GM21515 (cell line): ENCODE measurements at regions not wholly inside any gene's neighbourhood (a gene's known extent, or its start where the extent isn't known, plus 50 kb on each side); places are given as distances from the start of the nearest gene placed in this dataset.

Experiments
- ATAC-seq: cut with Tn5 transposase; IDR thresholded peaks from one replicate; pipeline ENCODE4 v1.9.1; 2021; ENCODE audit not compliant: unreplicated experiment

- ATAC-seq, result no peak
These were observed 128.1 kb downstream of the FANCF start for GRCh38 chr11:22497474-22497873.

GRCh38 chr11:22491555-22492225 is 133.9 kb downstream of the FANCF start:
- ATAC-seq, result no peak

- no peak for ATAC-seq
These were observed 142.0 kb downstream of the SLC17A6 start for GRCh38 chr11:22479971-22480720.

GRCh38 chr11:22479208-22479607 is 141.0 kb downstream of the SLC17A6 start:
- no peak for ATAC-seq

- ATAC-seq, result no peak
These were observed 140.0 kb downstream of the SLC17A6 start for GRCh38 chr11:22478169-22478568.

GRCh38 chr11:22477312-22477711 is 139.1 kb downstream of the SLC17A6 start:
- no peak for ATAC-seq

GRCh38 chr11:22476589-22476988 is 138.4 kb downstream of the SLC17A6 start:
- ATAC-seq, result no peak

- ATAC-seq, result no peak
These were observed 136.4 kb downstream of the SLC17A6 start for GRCh38 chr11:22474616-22475015.

GRCh38 chr11:22473586-22473985 is 135.4 kb downstream of the SLC17A6 start:
- ATAC-seq, result no peak

GRCh38 chr11:22472306-22472705 is 134.1 kb downstream of the SLC17A6 start:
- no peak for ATAC-seq

- no peak for ATAC-seq
These were observed 133.2 kb downstream of the SLC17A6 start for GRCh38 chr11:22471385-22471784.

GRCh38 chr11:22467741-22468140 is 129.6 kb downstream of the SLC17A6 start:
- ATAC-seq, result no peak

- no peak for ATAC-seq
These were observed 129.1 kb downstream of the SLC17A6 start for GRCh38 chr11:22467248-22467647.

GRCh38 chr11:22466809-22467208 is 128.6 kb downstream of the SLC17A6 start:
- ATAC-seq, result no peak

GRCh38 chr11:22466351-22466750 is 128.2 kb downstream of the SLC17A6 start:
- ATAC-seq, result no peak

- no peak for ATAC-seq
These were observed 127.4 kb downstream of the SLC17A6 start for GRCh38 chr11:22465620-22466019.

- ATAC-seq, result no peak
These were observed 123.4 kb downstream of the SLC17A6 start for GRCh38 chr11:22461626-22462025.

GRCh38 chr11:22460181-22460580 is 122.0 kb downstream of the SLC17A6 start:
- no peak for ATAC-seq

GRCh38 chr11:22459048-22459447 is 120.9 kb downstream of the SLC17A6 start:
- no peak for ATAC-seq

- no peak for ATAC-seq
These were observed 120.0 kb downstream of the SLC17A6 start for GRCh38 chr11:22458161-22458560.

GRCh38 chr11:22456993-22457762 is 119.0 kb downstream of the SLC17A6 start:
- no peak for ATAC-seq
